Thyroid gland (tissue), 4 donors: ENCODE measurements at regions not wholly inside any gene's neighbourhood (a gene's known extent, or its start where the extent isn't known, plus 50 kb on each side); places are given as distances from the start of the nearest gene placed in this dataset.

Source experiments
- CTCF ChIP-seq, 6 experiments: fragments of 200-600 bp in 3 of 6; fragments of 450-650 bp in 3 of 6; sonication (generic) in 3 of 6; IDR thresholded peaks; one replicate each; pipeline ENCODE4 v1.5.1; 2016 to 2019; ENCODE audit warnings: antibody characterized with exemption in 6 of 6, mild to moderate bottlenecking in 2 of 6, inconsistent platforms in 1 of 6, moderate library complexity in 1 of 6
- POLR2A ChIP-seq, 2 donors: fragments of 450-650 bp; IDR thresholded peaks; one replicate each; pipeline ENCODE4 v1.6.1; 2017; ENCODE audit warnings: antibody characterized with exemption in 2 of 2, mild to moderate bottlenecking in 2 of 2, moderate library complexity in 1 of 2

- TF ChIP-seq CTCF (IDR thresholded peaks at IDR 0.05) (no peak), POLR2A (IDR thresholded peaks at IDR 0.05) (no peak)
Observed at GRCh38 chr3:74347563-74348268, 266.7 kb downstream of the CNTN3 start.
